HG02981 (cell line): ENCODE measurements at regions not wholly inside any gene's neighbourhood (a gene's known extent, or its start where the extent isn't known, plus 50 kb on each side); places are given as distances from the start of the nearest gene placed in this dataset.
"Not testable (repeated sequence)": the region's sequence is repeated elsewhere in the genome, so short reads cannot be mapped to it uniquely, and the experiment has no call there.

Experiments used
- ATAC-seq: cut with Tn5 transposase; IDR thresholded peaks from one replicate; pipeline ENCODE4 v1.9.1; 2021; ENCODE audit warnings: mild to moderate bottlenecking, moderate library complexity; ENCODE audit not compliant: unreplicated experiment

- ATAC-seq = no peak
These were observed 100.1 kb upstream of the PLXNA2 start for GRCh38 chr1:208344202-208344857.

- ATAC-seq = no peak
These were observed 103.0 kb upstream of the PLXNA2 start for GRCh38 chr1:208347191-208347590.

GRCh38 chr1:208349694-208350330, 105.6 kb upstream of the PLXNA2 start:
- no peak for ATAC-seq

GRCh38 chr1:208350815-208351214, 106.6 kb upstream of the PLXNA2 start:
- no peak for ATAC-seq

- no peak for ATAC-seq
These were observed 107.7 kb upstream of the PLXNA2 start for GRCh38 chr1:208351838-208352237.

GRCh38 chr1:208353797-208354196, 109.6 kb upstream of the PLXNA2 start:
- not testable (repeated sequence) for ATAC-seq

GRCh38 chr1:208357644-208358507, 113.7 kb upstream of the PLXNA2 start:
- no peak for ATAC-seq

GRCh38 chr1:208358651-208359050, 114.5 kb upstream of the PLXNA2 start:
- ATAC-seq = no peak

GRCh38 chr1:208362011-208362410, 117.8 kb upstream of the PLXNA2 start:
- no peak for ATAC-seq

- ATAC-seq = no peak
These were observed 122.4 kb upstream of the PLXNA2 start for GRCh38 chr1:208366559-208366958.

GRCh38 chr1:208369045-208369444, 124.9 kb upstream of the PLXNA2 start:
- no peak for ATAC-seq

- ATAC-seq = no peak
These were observed 125.5 kb upstream of the PLXNA2 start for GRCh38 chr1:208369658-208370057.

- ATAC-seq = no peak
These were observed 130.3 kb upstream of the PLXNA2 start for GRCh38 chr1:208374391-208374941.

- ATAC-seq = no peak
These were observed 137.3 kb upstream of the PLXNA2 start for GRCh38 chr1:208381481-208381880.

GRCh38 chr1:208387908-208388811, 144.0 kb upstream of the PLXNA2 start:
- ATAC-seq = no peak

- ATAC-seq = no peak
These were observed 149.2 kb upstream of the PLXNA2 start for GRCh38 chr1:208393416-208393815.

- ATAC-seq = no peak
These were observed 149.6 kb upstream of the PLXNA2 start for GRCh38 chr1:208393826-208394225.

- no peak for ATAC-seq
These were observed 153.1 kb upstream of the PLXNA2 start for GRCh38 chr1:208397286-208397685.

GRCh38 chr1:208405014-208405413, 160.8 kb upstream of the PLXNA2 start:
- no peak for ATAC-seq

GRCh38 chr1:208409176-208409575, 165.0 kb upstream of the PLXNA2 start:
- ATAC-seq = no peak
